ENCODE measurements at regions not wholly inside any gene's neighbourhood (a gene's known extent, or its start where the extent isn't known, plus 50 kb on each side); places are given as distances from the start of the nearest gene placed in this dataset.
A peak's percentile ranks its signal among the peaks of the same experiment; 100 is the strongest.

DNA sequence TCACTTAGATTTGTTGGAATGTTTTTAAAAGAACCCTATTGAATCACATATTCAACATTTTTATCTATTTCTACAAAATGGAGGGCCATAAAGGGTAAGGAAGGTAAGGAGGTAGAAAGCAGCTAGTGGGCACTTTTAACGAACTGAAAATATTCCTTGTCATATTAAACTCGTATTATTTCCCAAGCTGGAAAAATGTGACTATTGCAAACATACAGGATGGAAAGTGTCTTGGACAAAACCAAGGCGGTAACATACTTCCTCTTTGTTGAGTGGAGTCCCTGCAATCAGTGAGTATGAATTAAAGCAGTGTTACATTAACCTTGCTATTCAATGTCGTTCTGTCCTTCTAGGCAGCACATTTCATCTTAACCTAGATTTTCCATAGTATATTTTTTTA, 165.6 kb downstream of the RCN1 start:
- no peak for DNase-seq
- no peak for ATAC-seq
- intact Hi-C loops (cut with micrococcal nuclease): no loop called here

DNA sequence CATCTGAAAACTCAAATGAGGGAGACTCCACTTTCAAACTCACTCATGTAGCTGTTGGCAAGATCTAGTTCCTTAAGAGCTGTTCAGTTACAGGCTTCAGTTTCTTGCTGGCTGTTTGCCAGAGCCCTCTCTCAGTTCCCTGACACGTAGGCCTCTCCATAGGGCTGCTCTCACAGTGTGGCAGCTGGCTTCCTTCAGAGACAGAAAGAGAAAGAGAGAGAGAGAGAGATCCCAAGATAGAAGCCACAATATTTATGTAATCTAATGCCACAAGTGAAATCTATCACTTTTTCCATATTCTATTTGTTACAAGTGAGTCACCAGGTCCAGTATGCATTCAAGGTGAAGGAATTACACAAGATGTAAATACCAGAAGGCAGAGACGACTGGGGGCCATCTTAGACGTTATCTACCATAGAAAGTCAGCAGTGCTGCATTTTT, 168.8 kb downstream of the RCN1 start:
- DNase-seq (peak; percentile 31), ATAC-seq (no peak)
- intact Hi-C loops (cut with micrococcal nuclease): no loop called here

- ATAC-seq (no peak), DNase-seq (no peak)
Observed at GRCh38 chr11:32262367-32262766, 171.5 kb downstream of the RCN1 start.

GRCh38 chr11:32265911-32266310, 169.4 kb downstream of the WT1 start:
- intact Hi-C loops (cut with micrococcal nuclease): no loop called here
- DNase-seq (no peak), ATAC-seq (no peak)

More at GRCh38 chr11:32262367-32262766, 171.5 kb downstream of the RCN1 start:
- intact Hi-C loops (cut with micrococcal nuclease): no loop called here

DNA sequence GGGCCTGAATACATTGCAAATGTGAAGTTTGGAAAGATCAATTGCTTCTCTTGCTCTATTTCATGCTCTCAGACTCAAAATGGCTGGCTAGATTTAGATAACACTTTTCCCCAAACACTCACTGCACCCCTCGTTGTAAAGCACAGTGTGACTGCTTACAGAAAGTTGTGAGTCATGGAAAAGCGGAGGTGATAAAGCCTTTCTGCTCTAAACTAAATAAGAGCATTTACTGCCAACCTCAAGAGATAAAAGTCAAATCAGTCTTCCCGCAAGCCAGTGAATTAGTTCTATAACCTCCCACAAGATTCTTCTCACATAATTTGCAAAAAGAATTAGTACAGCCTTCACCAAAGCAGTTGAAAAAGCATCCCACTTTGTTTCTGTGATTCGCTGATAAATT, 168.7 kb downstream of the WT1 start:
- ATAC-seq (no peak), DNase-seq (no peak)
- intact Hi-C loops (cut with micrococcal nuclease): no loop called here

- intact Hi-C loops (cut with micrococcal nuclease): no loop called here
- DNase-seq (no peak), ATAC-seq (no peak)
Observed at GRCh38 chr11:32267679-32268187, 167.6 kb downstream of the WT1 start.

DNA sequence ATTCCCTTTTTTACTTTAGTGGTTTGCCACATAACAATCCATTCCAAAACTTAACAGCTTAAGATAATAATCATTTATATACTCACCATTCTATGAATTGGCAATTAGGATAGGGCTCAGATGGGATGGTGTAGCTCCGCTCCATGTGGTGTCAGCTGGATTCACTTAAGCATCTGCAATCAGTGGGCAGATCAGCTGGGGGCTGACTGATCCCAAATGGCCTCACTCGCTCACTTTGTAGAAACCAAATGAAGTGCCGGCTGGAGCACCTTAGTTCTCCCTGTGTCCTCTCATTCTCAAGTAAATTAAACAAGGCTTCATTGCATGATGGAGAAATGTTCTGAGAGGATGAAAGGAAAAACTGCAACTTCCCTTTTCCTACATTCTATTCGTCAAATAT, 161.4 kb downstream of the WT1 start:
- intact Hi-C loops (cut with micrococcal nuclease): no loop called here
- ATAC-seq: no peak

GRCh38 chr11:32279672-32280071, 155.7 kb downstream of the WT1 start:
- intact Hi-C loops (cut with micrococcal nuclease): no loop called here
- DNase-seq: no peak
- no peak for ATAC-seq

More for the DNA sequence above, 161.4 kb downstream of the WT1 start:
- DNase-seq: no peak

- no peak for ATAC-seq
- intact Hi-C loops (cut with micrococcal nuclease): no loop called here
- DNase-seq: no peak
Observed at GRCh38 chr11:32280339-32280738, 155.0 kb downstream of the WT1 start.

DNA sequence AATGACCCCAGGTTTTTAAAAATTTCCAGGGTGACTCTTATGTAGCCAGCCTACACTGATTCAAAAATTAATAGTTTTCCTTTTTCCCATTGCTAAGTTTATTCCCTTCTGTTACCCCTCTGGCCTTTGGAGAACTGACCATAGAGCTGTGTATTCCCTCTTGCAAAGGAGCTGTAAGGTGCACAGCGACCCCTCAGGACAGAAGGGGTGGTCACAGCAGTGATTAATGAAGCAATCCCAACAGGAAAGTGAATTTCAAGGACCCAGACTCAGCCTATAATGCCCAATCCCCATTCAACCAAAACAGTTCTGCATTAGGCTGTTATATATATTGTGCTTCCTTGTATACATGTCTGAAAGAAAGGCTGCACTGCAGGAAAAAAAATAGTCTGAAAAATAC, 147.1 kb downstream of the WT1 start:
- intact Hi-C loops (cut with micrococcal nuclease): no loop called here
- no peak for ATAC-seq
- DNase-seq: no peak

GRCh38 chr11:32289701-32290100, 145.6 kb downstream of the WT1 start:
- intact Hi-C loops (cut with micrococcal nuclease): no loop called here
- no peak for DNase-seq
- ATAC-seq: no peak

DNA sequence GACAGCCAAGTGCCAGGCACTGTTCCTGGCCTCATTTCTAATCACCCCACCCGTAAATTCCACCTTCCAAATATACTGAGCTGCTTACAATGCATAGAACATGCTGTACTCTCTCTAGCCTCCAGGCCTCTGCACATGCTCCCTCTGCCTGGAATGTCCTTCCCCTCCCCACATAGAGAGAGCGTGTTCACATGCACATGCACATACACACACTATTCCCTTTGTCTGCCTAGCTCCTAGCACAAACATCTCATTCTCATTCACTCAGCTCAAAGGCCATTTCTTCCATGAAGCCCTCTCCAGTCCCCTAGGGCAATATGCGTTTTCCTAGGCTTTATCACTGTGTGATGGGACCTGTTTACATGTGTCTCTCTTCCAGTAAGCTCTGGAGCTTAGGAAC, 144.6 kb downstream of the WT1 start:
- DNase-seq (no peak), ATAC-seq (peak; percentile 57)
- intact Hi-C loops (cut with micrococcal nuclease): no loop called here

DNA sequence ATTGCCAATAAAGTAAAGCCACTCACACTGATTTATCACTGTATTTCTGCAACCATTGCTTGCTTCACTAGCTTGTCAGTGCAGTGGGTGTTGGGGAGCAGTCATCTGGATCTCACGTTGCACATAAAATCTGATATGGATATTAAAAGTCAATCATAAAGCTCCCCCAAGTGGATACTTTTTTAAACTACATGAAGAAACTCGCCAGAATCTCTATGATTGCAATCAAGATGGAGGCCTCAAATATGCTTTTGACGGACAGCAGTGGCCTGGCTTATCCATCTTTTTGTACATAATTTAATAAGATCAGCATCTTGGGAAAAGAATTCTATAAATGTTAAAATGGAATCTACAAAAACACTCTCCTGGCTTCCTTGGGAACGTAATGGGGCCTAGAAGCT, 137.7 kb downstream of the WT1 start:
- intact Hi-C loops (cut with micrococcal nuclease): no loop called here
- no peak for DNase-seq
- no peak for ATAC-seq

- intact Hi-C loops (cut with micrococcal nuclease): no loop called here
- DNase-seq (no peak), ATAC-seq (no peak)
Observed at GRCh38 chr11:32302826-32303225, 132.5 kb downstream of the WT1 start.

DNA sequence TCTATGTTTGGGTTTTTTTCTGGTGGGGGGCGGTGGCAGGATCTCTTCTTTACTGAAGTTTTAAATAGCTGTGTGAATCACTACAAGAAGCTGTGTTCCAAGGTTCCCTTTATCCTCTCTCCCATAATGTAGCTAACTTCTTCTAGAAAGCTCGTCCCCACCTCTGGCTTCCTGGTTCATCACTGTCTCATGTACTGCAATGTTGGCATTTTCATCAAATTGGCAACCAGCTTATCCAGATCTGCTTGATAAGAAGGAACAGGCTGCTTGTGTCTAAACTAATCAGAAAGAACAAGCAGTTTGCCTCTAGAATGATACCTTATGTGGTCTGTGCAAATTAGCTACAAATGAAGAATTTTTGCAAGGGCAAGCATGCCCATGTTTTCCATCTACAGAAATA, 130.8 kb downstream of the WT1 start:
- intact Hi-C loops (cut with micrococcal nuclease): no loop called here
- no peak for DNase-seq
- ATAC-seq: no peak

GRCh38 chr11:32305460-32305859, 129.9 kb downstream of the WT1 start:
- DNase-seq (no peak), ATAC-seq (no peak)
- intact Hi-C loops (cut with micrococcal nuclease): no loop called here

- intact Hi-C loops (cut with micrococcal nuclease): no loop called here
- ATAC-seq (no peak), DNase-seq (no peak)
Observed at GRCh38 chr11:32307471-32307870, 127.9 kb downstream of the WT1 start.

GRCh38 chr11:32307913-32308312, 127.4 kb downstream of the WT1 start:
- no peak for ATAC-seq
- no peak for DNase-seq
- intact Hi-C loops (cut with micrococcal nuclease): no loop called here

- intact Hi-C loops (cut with micrococcal nuclease): no loop called here
- DNase-seq (no peak), ATAC-seq (no peak)
Observed at GRCh38 chr11:32309530-32310213, 125.7 kb downstream of the WT1 start.

- intact Hi-C loops (cut with micrococcal nuclease): no loop called here
- ATAC-seq (no peak), DNase-seq (no peak)
Observed at GRCh38 chr11:32310214-32310601, 125.1 kb downstream of the WT1 start.

- ATAC-seq (no peak), DNase-seq (no peak)
- intact Hi-C loops (cut with micrococcal nuclease): no loop called here
Observed at GRCh38 chr11:32311346-32312065, 123.8 kb downstream of the WT1 start.

All from left ventricle myocardium superior (tissue), 1 donor.